MCF 10A (cell line): ENCODE measurements at regions not wholly inside any gene's neighbourhood (a gene's known extent, or its start where the extent isn't known, plus 50 kb on each side); places are given as distances from the start of the nearest gene placed in this dataset.
A peak's percentile ranks its signal among the peaks of the same experiment; 100 is the strongest.

ENCODE experiments used
- BruUV-seq: library from RNA; stranded (reverse); fragments of 400-500 nt; replicated peaks from 2 replicates; lab custom pipeline; 2021; lab: Mats Ljungman, UMichigan
- CTCF ChIA-PET: fragments of 300-600 bp; sonication (Branson Sonifier 250); formaldehyde crosslinking; extraction: SDS; loops from one replicate; lab custom pipeline; 2021; ENCODE audit warnings: antibody characterized with exemption, inconsistent platforms; lab: Yijun Ruan, JAX
- POLR2A ChIA-PET: fragments of 300-600, 350-650 bp; sonication (Branson Sonifier 250); formaldehyde crosslinking; extraction: SDS; loops from one replicate; lab custom pipeline; 2020; ENCODE audit warnings: antibody characterized with exemption, inconsistent platforms; lab: Yijun Ruan, JAX
- DNase-seq: peaks from one replicate; pipeline ENCODE4 v3.0.0-alpha.2; 2018; ENCODE audit not compliant: unreplicated experiment
- H3K27ac Mint-ChIP-seq: one replicate; pipeline ENCODE4 v1.8.0; 2022; ENCODE audit warnings: mild to moderate bottlenecking, low read depth, mixed read lengths; ENCODE audit not compliant: unreplicated experiment
- H3K27me3 Mint-ChIP-seq: one replicate; pipeline ENCODE4 v1.8.0; 2022; ENCODE audit warnings: mixed read lengths; ENCODE audit not compliant: insufficient read depth, unreplicated experiment
- H3K36me3 Mint-ChIP-seq: one replicate; pipeline ENCODE4 v1.8.0; 2022; ENCODE audit warnings: mild to moderate bottlenecking, moderate library complexity, mixed read lengths; ENCODE audit not compliant: insufficient read depth, unreplicated experiment
- H3K4me1 Mint-ChIP-seq: one replicate; pipeline ENCODE4 v1.8.0; 2022; ENCODE audit warnings: mixed read lengths; ENCODE audit not compliant: insufficient read depth, unreplicated experiment
- H3K4me3 Mint-ChIP-seq: one replicate; pipeline ENCODE4 v1.8.0; 2022; ENCODE audit warnings: mild to moderate bottlenecking, moderate library complexity, mixed read lengths; ENCODE audit not compliant: unreplicated experiment
- H3K9me3 Mint-ChIP-seq: one replicate; pipeline ENCODE4 v1.8.0; 2022; ENCODE audit warnings: mixed read lengths; ENCODE audit not compliant: unreplicated experiment
- intact Hi-C: fragments of 100-400 bp; cut with micrococcal nuclease; formaldehyde crosslinking; loops from 2 replicates; pipeline ENCODE4 v1.14.1; 2022
- TF ChIP-seq, protein P1 (sequence below): fragments of 200-600 bp; IDR thresholded peaks from one replicate; pipeline ENCODE4 v1.8.0; 2022; ENCODE audit warnings: antibody characterized with exemption, mild to moderate bottlenecking; ENCODE audit not compliant: unreplicated experiment

DNA sequence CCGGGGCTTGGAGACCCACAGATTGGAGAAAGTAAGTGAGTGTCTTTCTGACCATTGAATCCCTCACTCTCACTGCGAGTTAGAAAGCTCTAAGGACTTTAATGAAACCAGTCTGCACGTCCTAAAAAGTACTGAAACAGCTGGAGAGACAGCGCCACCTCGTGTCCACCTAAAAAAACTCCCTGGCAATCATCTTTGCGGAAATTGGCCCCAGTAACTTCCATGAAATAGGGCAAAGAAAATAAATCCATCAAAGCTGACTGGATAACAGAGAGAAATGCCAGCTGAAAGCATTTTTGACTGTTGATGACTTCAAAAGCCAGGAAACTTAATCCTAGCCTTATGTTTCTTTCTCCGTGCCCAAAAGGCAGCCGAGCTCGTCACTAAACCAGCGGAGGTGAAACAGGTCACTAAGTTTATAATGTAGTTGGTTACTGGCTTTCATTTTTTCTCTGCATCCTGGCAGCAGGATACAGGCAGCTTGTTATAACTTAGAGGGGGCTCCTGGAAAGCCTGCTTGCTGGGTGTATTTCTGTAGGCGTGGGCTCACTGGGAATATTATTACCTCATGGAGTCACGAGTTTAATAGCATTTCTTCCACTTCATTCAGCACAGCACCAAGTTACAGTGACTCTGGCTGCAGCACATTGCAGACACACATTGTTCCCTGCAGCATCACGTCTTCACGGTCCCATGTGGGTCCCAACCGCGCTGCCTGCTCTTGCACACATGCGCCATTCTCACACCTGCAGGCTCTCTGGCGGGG is 266.5 kb downstream of the HRH4 start:
- CTCF ChIA-PET = interaction anchor here (0.5 to 10.0 kb wide), 64 partner anchors 9 to 1128 kb away, joined by 3 to 215 read pairs (median 4); partner anchors contain the start of gene ZNF521
- Mint-ChIP-seq H3K9me3 (no peaks in the 10 kb centered on the region), H3K4me3 (no peak overlapping the region), H3K27ac (no peak overlapping the region), H3K27me3 (peaks cover 46% of the 10 kb centered on the region), H3K36me3 (no peaks in the 10 kb centered on the region), H3K4me1 (no peaks in the 10 kb centered on the region)
- no TSS peak for BruUV-seq
- POLR2A ChIA-PET = interaction anchor here (1.0 to 1.6 kb wide), 4 partner anchors 126 to 183 kb away, joined by 3 to 4 read pairs (median 3); no protein-coding TSS in a partner anchor
- intact Hi-C loops = loop anchor here (1.0 to 2.0 kb wide), 4 partner anchors 127 to 368 kb away; no protein-coding TSS in a partner anchor
- TF ChIP-seq, protein P1, sequence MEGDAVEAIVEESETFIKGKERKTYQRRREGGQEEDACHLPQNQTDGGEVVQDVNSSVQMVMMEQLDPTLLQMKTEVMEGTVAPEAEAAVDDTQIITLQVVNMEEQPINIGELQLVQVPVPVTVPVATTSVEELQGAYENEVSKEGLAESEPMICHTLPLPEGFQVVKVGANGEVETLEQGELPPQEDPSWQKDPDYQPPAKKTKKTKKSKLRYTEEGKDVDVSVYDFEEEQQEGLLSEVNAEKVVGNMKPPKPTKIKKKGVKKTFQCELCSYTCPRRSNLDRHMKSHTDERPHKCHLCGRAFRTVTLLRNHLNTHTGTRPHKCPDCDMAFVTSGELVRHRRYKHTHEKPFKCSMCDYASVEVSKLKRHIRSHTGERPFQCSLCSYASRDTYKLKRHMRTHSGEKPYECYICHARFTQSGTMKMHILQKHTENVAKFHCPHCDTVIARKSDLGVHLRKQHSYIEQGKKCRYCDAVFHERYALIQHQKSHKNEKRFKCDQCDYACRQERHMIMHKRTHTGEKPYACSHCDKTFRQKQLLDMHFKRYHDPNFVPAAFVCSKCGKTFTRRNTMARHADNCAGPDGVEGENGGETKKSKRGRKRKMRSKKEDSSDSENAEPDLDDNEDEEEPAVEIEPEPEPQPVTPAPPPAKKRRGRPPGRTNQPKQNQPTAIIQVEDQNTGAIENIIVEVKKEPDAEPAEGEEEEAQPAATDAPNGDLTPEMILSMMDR = peak; percentile 75
- DNase-seq = peak; percentile 76

DNA sequence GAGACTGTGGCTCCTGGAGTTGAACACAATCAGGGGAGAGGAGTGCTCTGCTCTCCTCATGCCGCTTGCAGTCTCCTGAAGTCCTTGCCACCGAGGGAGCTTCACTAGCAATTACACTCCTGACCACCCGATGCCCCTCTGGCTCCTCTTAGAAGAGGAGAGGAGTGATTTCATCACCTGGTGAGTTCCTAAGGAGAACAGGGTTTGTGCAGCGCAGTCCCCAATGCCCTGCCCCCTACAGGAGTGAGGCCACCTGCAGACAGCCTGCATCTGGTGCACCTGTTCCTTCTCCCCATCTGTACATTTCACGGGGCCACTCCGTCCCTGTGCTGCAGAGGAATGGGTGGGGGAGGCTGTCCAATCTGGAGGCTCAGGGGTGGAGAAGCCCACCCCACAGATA is 267.2 kb downstream of the HRH4 start:
- POLR2A ChIA-PET = interaction anchor here (1.6 kb wide), 1 partner anchor 183 kb away, joined by 3 read pairs; no protein-coding TSS in a partner anchor
- no peaks in the 10 kb centered on the region for H3K36me3 Mint-ChIP-seq
- H3K27me3 Mint-ChIP-seq = peaks cover 43% of the 10 kb centered on the region
- no peak for DNase-seq
- BruUV-seq = no TSS peak
- H3K27ac Mint-ChIP-seq = no peak overlapping the region
- TF ChIP-seq, protein P1 = no peak
- no peak overlapping the region for H3K4me3 Mint-ChIP-seq
- intact Hi-C loops = loop anchor here (2.0 kb wide), 1 partner anchor 369 kb away; no protein-coding TSS in a partner anchor
- CTCF ChIA-PET = interaction anchor here (0.6 to 10.0 kb wide), 33 partner anchors 10 to 372 kb away, joined by 3 to 215 read pairs (median 5); no protein-coding TSS in a partner anchor
- no peaks in the 10 kb centered on the region for H3K9me3 Mint-ChIP-seq
- no peaks in the 10 kb centered on the region for H3K4me1 Mint-ChIP-seq

DNA sequence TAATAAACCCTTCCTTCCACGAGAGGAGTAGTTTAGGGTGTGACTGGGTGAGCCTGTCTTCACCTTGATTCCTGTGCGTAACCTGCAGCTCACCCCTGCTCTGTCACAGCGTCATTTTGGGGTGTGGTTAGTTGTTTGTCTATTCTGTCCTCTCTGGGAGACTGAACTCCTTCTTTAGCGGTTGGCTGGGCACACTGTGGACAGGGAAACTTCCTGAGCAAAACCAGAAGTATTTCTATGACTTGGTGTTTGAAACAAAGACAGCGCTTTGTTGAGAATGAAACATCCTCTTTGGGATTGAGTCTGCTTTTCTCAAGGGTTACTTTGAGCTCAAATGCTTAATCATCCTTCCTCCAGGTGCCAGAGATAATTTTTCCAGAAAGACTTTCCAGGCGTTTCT is 270.7 kb downstream of the HRH4 start:
- DNase-seq = no peak

DNA sequence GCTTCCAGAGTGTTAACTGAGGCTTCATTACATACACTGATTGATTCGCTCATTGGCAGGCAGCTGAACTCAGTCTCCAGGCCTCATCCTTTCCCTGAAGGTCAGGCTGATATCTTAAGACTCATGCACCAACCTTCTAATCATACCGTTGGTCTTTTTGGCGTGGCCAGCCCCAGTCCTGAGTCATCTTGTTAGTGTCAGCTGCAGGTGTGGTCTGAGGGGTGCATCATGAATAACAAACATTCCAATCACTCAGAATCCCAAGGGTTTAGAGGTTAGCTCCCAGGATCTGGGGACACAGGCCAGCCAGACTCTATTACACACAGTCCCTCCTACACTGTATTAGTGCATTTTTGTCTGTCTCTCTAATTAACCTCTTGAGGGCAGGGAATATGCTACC is 271.5 kb downstream of the HRH4 start:
- Mint-ChIP-seq H3K4me3 (no peak overlapping the region), H3K27ac (no peak overlapping the region), H3K4me1 (no peaks in the 10 kb centered on the region), H3K36me3 (no peaks in the 10 kb centered on the region), H3K27me3 (peaks cover 35% of the 10 kb centered on the region), H3K9me3 (no peaks in the 10 kb centered on the region)
- peak; percentile 22 for DNase-seq
- POLR2A ChIA-PET = no interaction called here
- intact Hi-C loops = no loop called here
- CTCF ChIA-PET = interaction anchor here (0.6 to 4.8 kb wide), 7 partner anchors 8 to 1236 kb away, joined by 3 to 62 read pairs (median 5); no protein-coding TSS in a partner anchor
- TF ChIP-seq, protein P1 = no peak
- BruUV-seq = no TSS peak

More for the DNA sequence above, 270.7 kb downstream of the HRH4 start:
- Mint-ChIP-seq H3K4me1 (no peaks in the 10 kb centered on the region), H3K4me3 (no peak overlapping the region), H3K27me3 (peaks cover 36% of the 10 kb centered on the region), H3K9me3 (no peaks in the 10 kb centered on the region), H3K36me3 (no peaks in the 10 kb centered on the region), H3K27ac (no peak overlapping the region)
- no TSS peak for BruUV-seq
- ChIA-PET POLR2A (no interaction called here), CTCF (interaction anchor here (0.6 to 4.8 kb wide), 4 partner anchors 29 to 1237 kb away, joined by 3 to 62 read pairs (median 4); no protein-coding TSS in a partner anchor)
- TF ChIP-seq, protein P1 = no peak
- intact Hi-C loops = no loop called here
